ENCODE measurements at regions not wholly inside any gene's neighbourhood (a gene's known extent, or its start where the extent isn't known, plus 50 kb on each side); places are given as distances from the start of the nearest gene placed in this dataset.

GRCh38 chr3:24854748-24855147 is 360.1 kb upstream of the THRB start:
- TF ChIP-seq CTCF (IDR thresholded peaks at IDR 0.05): no peak
- no peak for TF ChIP-seq POLR2AphosphoS5 (IDR thresholded peaks at IDR 0.05)
- no peak for TF ChIP-seq POLR2A (IDR thresholded peaks at IDR 0.05; ENCODE audit: low read depth)

Measured in esophagus muscularis mucosa (tissue), 3 donors.